ENCODE measurements at regions not wholly inside any gene's neighbourhood (a gene's known extent, or its start where the extent isn't known, plus 50 kb on each side); places are given as distances from the start of the nearest gene placed in this dataset.

DNA sequence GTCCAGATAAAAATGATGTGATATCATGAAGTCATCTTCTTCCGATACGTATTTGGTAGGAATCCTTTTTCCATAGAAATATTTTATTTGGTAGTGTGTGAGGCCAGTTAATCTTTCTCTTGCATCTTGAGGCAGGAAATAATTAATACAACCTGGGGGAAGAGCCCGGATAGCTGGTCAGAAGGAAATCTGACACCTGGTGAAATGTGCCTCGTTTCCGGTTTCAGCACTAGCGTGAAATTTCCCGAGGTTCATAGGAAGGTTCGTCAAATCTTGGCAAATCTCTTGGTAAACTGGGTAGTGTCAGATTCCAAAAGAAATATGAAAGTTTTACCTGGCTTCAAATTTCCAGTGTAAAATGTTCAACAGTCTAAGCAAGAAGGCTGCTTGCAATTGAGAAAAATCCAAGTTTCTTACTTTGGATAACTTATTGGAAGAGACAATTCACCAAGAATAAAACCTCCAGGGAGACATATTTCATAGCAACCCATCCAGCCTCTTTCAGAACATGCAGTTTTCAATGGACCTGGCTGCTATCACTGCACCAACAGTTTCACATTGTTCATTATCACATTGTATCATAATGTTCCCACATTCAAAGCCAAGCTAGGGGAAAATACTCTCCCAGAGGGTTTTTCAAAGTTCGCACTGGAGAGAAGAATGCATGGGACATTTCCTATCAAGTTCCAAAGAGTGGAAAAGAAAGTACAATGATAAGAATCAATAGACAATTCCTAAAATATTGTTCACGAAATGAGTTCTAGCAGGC is 454.5 kb upstream of the CITED2 start:
- in situ Hi-C loops (cut with HindIII; ENCODE audit: low sequenced_read_pairs) = no loop called here

- in situ Hi-C loops (cut with HindIII; ENCODE audit: low sequenced_read_pairs) = no loop called here
Measured at GRCh38 chr6:139825935-139826374, 451.5 kb upstream of the CITED2 start.

- in situ Hi-C loops (cut with HindIII; ENCODE audit: low sequenced_read_pairs) = no loop called here
Measured at GRCh38 chr6:139824864-139825263, 450.4 kb upstream of the CITED2 start.

- in situ Hi-C loops (cut with HindIII; ENCODE audit: low sequenced_read_pairs) = no loop called here
Measured at GRCh38 chr6:139823808-139824126, 449.3 kb upstream of the CITED2 start.

DNA sequence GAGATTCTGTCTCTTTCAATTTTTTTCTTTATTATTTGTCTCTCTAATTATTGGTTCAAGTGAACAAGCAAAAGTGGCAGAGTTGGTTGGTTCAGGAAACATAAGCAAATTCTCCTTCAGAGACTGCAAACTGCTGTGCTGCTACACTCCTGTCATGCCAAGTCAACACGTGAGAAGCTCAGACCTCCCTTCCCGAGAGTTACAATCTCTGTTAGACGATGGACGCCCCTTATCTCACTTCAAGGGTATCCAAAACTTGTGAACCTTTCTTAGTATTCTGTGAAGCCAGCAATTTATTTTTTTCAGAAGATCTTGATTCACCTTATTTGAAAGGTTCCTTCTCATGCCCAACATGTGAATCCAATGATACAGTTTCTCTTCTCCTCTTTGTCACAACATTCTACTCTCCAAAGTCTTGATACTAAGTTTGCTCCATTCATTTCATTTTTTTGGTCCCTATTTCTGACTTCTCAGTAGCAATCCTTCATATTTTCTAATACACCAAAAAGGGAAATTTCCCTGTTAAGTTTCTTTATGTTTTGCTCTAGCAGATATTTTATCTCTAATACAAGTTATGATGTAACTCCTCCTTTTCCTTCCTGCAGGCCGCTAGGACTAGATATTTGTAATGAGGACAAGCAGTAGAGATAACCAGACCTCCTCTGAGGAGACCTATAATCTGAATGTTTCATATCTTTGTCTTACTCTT is 448.8 kb upstream of the CITED2 start:
- in situ Hi-C loops (cut with HindIII; ENCODE audit: low sequenced_read_pairs) = no loop called here

- in situ Hi-C loops (cut with HindIII; ENCODE audit: low sequenced_read_pairs) = no loop called here
Measured at GRCh38 chr6:139821676-139822223, 447.3 kb upstream of the CITED2 start.

DNA sequence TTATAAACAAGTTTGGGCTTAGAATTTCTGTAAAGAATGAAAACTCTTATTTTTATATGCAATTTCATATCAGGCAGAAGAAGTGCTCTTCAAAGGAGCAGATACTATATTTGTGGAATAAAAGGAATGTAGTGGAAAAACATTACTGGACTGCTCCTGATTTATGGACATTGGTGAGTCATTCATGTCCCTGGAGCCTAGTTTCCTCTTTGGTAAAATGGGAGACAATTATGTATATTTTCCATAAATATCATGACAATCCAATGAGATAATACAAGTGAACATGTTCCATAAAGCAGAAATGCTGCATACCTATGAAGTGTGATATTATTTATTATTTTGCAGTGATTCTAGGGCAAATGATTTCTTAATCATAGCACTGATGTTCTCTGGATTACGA is 445.8 kb upstream of the CITED2 start:
- in situ Hi-C loops (cut with HindIII; ENCODE audit: low sequenced_read_pairs) = no loop called here

GRCh38 chr6:139819776-139820175 is 445.3 kb upstream of the CITED2 start:
- in situ Hi-C loops (cut with HindIII; ENCODE audit: low sequenced_read_pairs) = no loop called here

- in situ Hi-C loops (cut with HindIII; ENCODE audit: low sequenced_read_pairs) = no loop called here
Measured at GRCh38 chr6:139812939-139813338, 438.5 kb upstream of the CITED2 start.

DNA sequence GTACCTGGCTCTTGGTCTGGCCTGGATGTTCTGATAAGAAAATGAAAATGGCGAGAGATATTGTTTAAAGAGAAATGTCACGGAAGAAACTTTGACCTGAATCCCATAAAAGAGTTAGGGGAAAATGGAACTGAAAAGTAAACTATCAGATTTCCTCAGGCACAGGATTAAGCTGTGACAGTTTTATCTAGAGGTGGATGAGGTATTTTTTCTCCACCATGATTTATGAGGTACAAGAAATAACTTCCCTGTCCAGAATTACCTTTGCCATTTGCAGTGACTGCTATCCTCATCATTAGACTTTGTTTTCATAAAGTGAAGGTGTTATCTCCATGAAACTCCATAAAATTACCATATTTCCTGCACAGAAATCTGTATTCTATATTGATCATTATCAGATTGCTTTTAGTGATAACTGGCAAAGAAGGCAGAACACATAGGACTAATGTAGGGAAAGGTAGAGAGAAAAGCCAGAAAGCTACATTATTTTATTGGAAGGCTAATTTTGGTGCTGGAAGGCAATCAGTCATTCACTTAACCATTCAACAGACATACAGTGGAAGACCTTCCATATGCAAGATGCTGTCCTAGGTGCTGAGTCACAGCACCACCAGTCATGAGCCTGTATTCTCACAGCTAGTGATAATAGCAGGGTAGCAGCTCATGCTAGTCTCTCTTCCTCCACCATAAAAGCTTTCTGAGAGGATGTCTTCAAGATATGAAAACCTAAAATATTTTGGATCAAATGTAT is 427.3 kb upstream of the CITED2 start:
- in situ Hi-C loops (cut with HindIII; ENCODE audit: low sequenced_read_pairs) = no loop called here

- in situ Hi-C loops (cut with HindIII; ENCODE audit: low sequenced_read_pairs) = no loop called here
Measured at GRCh38 chr6:139800837-139801236, 426.4 kb upstream of the CITED2 start.

- in situ Hi-C loops (cut with HindIII; ENCODE audit: low sequenced_read_pairs) = loop anchor here (5.0 kb wide), 1 partner anchor 42 kb away; no protein-coding TSS in a partner anchor
Measured at GRCh38 chr6:139790527-139790926, 416.1 kb upstream of the CITED2 start.

DNA sequence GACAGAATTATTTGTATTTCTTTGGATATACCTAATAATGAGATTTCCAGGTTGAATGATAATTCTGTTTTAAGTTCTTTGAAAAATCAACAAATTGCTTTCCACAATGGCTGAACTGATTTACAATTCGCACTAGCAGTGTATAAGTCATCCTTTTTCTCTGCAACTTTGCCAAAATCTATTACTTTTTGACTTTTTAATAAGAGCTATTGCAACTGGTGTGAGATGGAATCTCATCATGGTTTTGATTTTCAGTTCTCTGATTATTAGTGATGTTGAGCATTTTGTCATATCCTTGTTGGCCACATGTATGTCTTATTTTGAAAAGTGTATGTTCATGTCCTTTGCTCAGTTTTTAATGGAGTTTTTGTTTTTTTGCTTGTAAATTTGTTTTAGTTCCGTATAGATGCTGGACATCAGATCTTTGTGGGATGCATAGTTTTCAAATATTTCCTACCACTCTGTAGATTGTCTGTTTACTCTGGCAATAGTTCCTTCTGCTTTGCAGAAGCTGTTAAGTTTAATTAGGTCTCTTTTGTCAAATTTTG is 409.8 kb upstream of the CITED2 start:
- in situ Hi-C loops (cut with HindIII; ENCODE audit: low sequenced_read_pairs) = no loop called here

DNA sequence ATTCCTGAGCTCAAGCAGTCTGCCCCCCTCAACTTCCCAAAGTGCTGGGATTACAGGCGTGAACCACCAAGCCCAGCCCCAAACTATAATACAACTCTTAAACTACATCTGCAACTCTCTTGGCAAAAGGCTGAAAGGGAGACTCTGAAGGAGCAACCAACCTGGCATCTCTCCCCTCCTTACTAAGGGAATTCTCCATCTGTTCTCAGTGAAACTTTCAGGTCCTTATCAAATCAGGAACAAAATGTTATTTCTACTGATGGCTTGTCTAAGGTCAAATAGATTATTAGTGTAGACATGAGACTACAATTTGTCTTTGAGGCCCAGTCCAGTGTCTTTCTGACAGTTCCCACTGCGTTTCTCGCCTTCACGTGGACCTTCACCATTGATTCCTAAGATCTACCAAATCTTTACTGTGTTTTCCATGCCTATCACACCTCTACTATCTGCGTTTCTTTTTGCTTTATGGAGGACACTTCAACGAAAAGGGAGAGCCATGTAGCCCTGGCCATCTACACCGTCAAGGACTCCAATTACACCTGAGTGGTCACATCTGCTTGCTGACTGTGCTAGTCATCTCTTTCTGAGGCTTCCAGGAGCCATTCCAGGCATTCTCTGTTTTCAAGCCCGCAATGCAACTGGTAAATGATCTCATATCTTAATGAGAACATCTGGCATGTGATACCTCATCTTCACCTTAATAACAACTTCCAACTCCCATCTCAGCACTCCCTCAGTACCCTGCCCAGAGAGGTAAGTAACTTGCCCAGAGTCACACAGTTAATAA is 405.7 kb upstream of the CITED2 start:
- in situ Hi-C loops (cut with HindIII; ENCODE audit: low sequenced_read_pairs) = no loop called here

- in situ Hi-C loops (cut with HindIII; ENCODE audit: low sequenced_read_pairs) = no loop called here
Measured at GRCh38 chr6:139778688-139779087, 404.2 kb upstream of the CITED2 start.

- in situ Hi-C loops (cut with HindIII; ENCODE audit: low sequenced_read_pairs) = no loop called here
Measured at GRCh38 chr6:139778106-139778505, 403.7 kb upstream of the CITED2 start.

GRCh38 chr6:139777202-139777970 is 402.9 kb upstream of the CITED2 start:
- in situ Hi-C loops (cut with HindIII; ENCODE audit: low sequenced_read_pairs) = no loop called here

GRCh38 chr6:139776041-139776440 is 401.6 kb upstream of the CITED2 start:
- in situ Hi-C loops (cut with HindIII; ENCODE audit: low sequenced_read_pairs) = no loop called here

- in situ Hi-C loops (cut with HindIII; ENCODE audit: low sequenced_read_pairs) = no loop called here
Measured at GRCh38 chr6:139768196-139768595, 393.7 kb upstream of the CITED2 start.

GRCh38 chr6:139766796-139767195 is 392.3 kb upstream of the CITED2 start:
- in situ Hi-C loops (cut with HindIII; ENCODE audit: low sequenced_read_pairs) = no loop called here
